ENCODE measurements at regions not wholly inside any gene's neighbourhood (a gene's known extent, or its start where the extent isn't known, plus 50 kb on each side); places are given as distances from the start of the nearest gene placed in this dataset.

DNA sequence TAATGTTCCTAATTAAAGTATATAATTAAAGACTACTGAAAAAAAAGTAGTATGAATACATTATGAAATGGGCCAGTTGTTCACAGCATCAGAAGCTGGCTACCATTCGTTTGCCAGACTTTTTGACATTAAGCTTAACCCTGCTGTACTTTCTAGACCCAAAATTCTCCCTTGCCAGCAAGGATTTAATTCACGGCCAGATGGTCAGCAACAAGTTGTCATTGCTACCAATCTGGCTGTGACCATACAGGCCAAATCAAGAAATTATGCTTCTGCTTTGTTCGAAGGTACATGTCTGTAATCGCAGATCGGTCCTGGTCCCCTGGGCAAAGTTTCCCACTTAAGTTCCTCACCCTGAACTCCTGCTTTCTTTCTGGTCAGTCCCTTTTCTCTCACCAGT lies 217.7 kb upstream of the ATXN7L3B start:
- Histone ChIP-seq H3K14ac (ENCODE audit: insufficient read depth, low read length) (no peak overlapping the region), H3K79me1 (ENCODE audit: insufficient read depth, low read depth, low read length, poor library complexity, severe bottlenecking) (no peaks in the 10 kb centered on the region), H3T11ph (ENCODE audit: low read length) (no peak overlapping the region), H3K4me1 (ENCODE audit: insufficient read depth, low read length) (no peaks in the 10 kb centered on the region), H2BK5ac (ENCODE audit: insufficient read length, low read length) (no peak overlapping the region), H3K9me3 (ENCODE audit: control insufficient read depth, low read depth, low read length) (no peaks in the 10 kb centered on the region), H2BK15ac (ENCODE audit: low read depth, low read length) (no peak overlapping the region), H3K23ac (ENCODE audit: insufficient read length, low read depth, low read length) (no peak overlapping the region), H2BK120ac (ENCODE audit: low read depth, low read length, poor library complexity, severe bottlenecking) (no peak overlapping the region), H3K23me2 (ENCODE audit: insufficient read length, low read depth, low read length, poor library complexity, severe bottlenecking) (no peaks in the 10 kb centered on the region), H2AK5ac (ENCODE audit: insufficient read length, low read length) (no peak overlapping the region), H2BK20ac (ENCODE audit: low read depth, low read length, poor library complexity, severe bottlenecking) (no peak overlapping the region), H4K20me1 (ENCODE audit: control insufficient read depth, insufficient read depth, insufficient read length) (no peaks in the 10 kb centered on the region), H3K9ac (ENCODE audit: extremely low read depth, insufficient read length, low read length) (no peak overlapping the region), H4K8ac (replicated peaks; ENCODE audit: insufficient read length, low read depth, low read length) (no peak overlapping the region), H3K18ac (ENCODE audit: insufficient read length, low read depth, low read length) (no peak overlapping the region), H3K4me2 (ENCODE audit: insufficient read depth, insufficient read length, low read length) (no peak overlapping the region), H3K27me3 (ENCODE audit: insufficient read depth, low read length) (no peaks in the 10 kb centered on the region), H3K79me2 (ENCODE audit: insufficient read depth, low read length) (no peaks in the 10 kb centered on the region), H4K91ac (ENCODE audit: insufficient read length, low read depth, low read length) (no peak overlapping the region), H4K5ac (ENCODE audit: insufficient read length, low read depth, low read length) (no peak overlapping the region), H3K4ac (ENCODE audit: low read depth, low read length) (no peak overlapping the region), H2AFZ (ENCODE audit: low read length) (no peak overlapping the region), H3K27ac (ENCODE audit: insufficient read length, low read depth, low read length) (no peak overlapping the region), H3K56ac (ENCODE audit: insufficient read length, low read depth, low read length) (no peak overlapping the region), H2BK12ac (ENCODE audit: insufficient read length, low read depth, low read length) (no peak overlapping the region)
- TF ChIP-seq, protein P1, sequence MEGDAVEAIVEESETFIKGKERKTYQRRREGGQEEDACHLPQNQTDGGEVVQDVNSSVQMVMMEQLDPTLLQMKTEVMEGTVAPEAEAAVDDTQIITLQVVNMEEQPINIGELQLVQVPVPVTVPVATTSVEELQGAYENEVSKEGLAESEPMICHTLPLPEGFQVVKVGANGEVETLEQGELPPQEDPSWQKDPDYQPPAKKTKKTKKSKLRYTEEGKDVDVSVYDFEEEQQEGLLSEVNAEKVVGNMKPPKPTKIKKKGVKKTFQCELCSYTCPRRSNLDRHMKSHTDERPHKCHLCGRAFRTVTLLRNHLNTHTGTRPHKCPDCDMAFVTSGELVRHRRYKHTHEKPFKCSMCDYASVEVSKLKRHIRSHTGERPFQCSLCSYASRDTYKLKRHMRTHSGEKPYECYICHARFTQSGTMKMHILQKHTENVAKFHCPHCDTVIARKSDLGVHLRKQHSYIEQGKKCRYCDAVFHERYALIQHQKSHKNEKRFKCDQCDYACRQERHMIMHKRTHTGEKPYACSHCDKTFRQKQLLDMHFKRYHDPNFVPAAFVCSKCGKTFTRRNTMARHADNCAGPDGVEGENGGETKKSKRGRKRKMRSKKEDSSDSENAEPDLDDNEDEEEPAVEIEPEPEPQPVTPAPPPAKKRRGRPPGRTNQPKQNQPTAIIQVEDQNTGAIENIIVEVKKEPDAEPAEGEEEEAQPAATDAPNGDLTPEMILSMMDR (conservative IDR thresholded peaks at IDR 0.05), result no peak
- H3K4me3 Mint-ChIP-seq, result no peak overlapping the region
- no peaks in the 10 kb centered on the region for H3K4me1 Mint-ChIP-seq
- no peaks in the 10 kb centered on the region for H3K36me3 Mint-ChIP-seq (ENCODE audit: insufficient read depth in 1 of 3, low read depth in 3 of 3)
- H3K27me3 Mint-ChIP-seq (ENCODE audit: low read depth), result no peaks in the 10 kb centered on the region
- H3K9me3 Mint-ChIP-seq, result no peaks in the 10 kb centered on the region
- 0 out of 7 replicates have a peak overlapping the region, but pooled peaks of 1 of the 3 experiments have one; percentile 22 for H3K27ac Mint-ChIP-seq
- no CpG with 5 or more reads among the region's 5 CpGs for WGBS (ENCODE audit: extremely low coverage, insufficient read length, low lambda C conversion rate)
- no peak for DNase-seq

All from H9 (cell line).